GM18873 (cell line): ENCODE measurements at regions not wholly inside any gene's neighbourhood (a gene's known extent, or its start where the extent isn't known, plus 50 kb on each side); places are given as distances from the start of the nearest gene placed in this dataset.
"Not testable (repeated sequence)": the region's sequence is repeated elsewhere in the genome, so short reads cannot be mapped to it uniquely, and the experiment has no call there.

Experiments used
- ATAC-seq: cut with Tn5 transposase; IDR thresholded peaks from one replicate; pipeline ENCODE4 v1.9.1; 2021; ENCODE audit warnings: mild to moderate bottlenecking, moderate library complexity, moderate number of reproducible peaks; ENCODE audit not compliant: unreplicated experiment, low FRiP score

- ATAC-seq: no peak
Observed at GRCh38 chr4:174183259-174183658, 100.2 kb downstream of the FBXO8 start.

GRCh38 chr4:174181827-174182226 is 101.6 kb downstream of the FBXO8 start:
- no peak for ATAC-seq

DNA sequence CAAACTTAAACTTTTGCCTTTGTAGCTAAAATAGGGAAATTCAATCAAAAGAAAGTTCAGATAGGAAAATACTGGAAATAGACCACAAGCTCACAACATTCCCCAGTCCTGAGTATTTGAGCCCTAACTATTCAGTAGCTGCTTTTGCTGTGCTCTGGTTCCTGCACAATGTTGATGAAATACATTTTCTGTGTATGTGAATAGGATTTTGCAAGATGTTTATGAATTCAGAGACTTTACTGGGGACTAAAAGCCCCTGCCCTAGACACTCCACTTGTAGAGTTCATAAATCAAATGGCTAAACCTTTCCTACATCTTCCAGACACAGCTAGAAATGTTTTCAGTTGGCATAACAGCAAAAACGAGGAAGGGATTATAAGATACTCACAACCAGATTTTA is 105.9 kb downstream of the FBXO8 start:
- no peak for ATAC-seq

- not testable (repeated sequence) for ATAC-seq
Observed at GRCh38 chr4:174175836-174176235, 107.6 kb downstream of the FBXO8 start.

GRCh38 chr4:174173360-174173759 is 110.1 kb downstream of the FBXO8 start:
- ATAC-seq: no peak

- ATAC-seq: no peak
Observed at GRCh38 chr4:174172274-174172673, 111.2 kb downstream of the FBXO8 start.

GRCh38 chr4:174170906-174171305 is 112.6 kb downstream of the FBXO8 start:
- ATAC-seq: no peak

GRCh38 chr4:174170091-174170490 is 113.4 kb downstream of the FBXO8 start:
- no peak for ATAC-seq

DNA sequence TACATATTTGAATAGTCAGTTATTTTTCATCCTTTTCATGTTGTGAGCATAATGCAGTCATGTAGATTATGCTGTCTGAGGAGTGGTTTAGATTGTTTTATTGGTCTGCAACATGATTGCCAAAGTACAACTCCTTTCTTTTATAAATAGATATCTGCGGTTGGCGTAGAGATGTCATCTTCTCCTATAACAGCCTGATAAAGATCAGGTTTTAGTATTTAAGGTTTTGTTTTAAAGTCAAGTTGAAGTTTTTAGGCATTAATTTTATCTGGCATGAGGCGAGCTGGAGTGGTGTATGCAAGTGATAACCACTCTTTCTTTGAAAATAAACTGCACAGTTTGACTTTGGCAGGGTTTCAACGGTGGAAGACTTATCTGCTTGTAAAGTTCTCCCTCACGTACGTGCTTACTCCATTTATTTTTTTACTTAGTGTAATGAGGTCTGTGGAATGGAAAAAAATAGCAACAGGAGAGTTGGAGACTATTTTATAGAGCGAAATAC is 126.3 kb downstream of the FBXO8 start:
- ATAC-seq: no peak

DNA sequence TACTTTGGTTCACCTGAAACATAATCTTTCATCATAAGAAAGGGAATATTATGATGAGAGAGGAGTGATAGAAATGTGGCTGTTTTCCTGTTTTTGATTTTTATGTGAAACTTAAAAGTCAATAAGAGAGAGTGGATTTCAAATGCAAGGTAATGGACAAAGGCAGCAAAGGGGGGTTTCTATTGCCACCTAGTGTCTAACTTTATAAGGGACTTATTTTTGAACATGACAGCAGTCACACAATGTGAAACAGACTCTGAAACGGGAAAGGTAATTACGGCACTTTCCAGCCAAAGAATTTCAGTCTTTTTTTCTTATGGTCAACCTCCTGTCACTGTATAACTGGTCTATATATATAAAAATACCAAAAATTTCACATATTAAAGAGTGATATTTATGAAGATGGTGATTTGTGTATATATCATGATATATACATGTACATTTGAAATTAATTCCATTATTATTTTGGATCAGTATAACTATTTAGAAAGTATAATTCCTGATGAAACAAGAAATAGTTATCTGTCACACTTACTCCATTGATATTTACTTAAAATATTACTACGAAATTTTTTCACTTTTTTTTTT is 127.1 kb downstream of the FBXO8 start:
- peak; percentile 76 for ATAC-seq

DNA sequence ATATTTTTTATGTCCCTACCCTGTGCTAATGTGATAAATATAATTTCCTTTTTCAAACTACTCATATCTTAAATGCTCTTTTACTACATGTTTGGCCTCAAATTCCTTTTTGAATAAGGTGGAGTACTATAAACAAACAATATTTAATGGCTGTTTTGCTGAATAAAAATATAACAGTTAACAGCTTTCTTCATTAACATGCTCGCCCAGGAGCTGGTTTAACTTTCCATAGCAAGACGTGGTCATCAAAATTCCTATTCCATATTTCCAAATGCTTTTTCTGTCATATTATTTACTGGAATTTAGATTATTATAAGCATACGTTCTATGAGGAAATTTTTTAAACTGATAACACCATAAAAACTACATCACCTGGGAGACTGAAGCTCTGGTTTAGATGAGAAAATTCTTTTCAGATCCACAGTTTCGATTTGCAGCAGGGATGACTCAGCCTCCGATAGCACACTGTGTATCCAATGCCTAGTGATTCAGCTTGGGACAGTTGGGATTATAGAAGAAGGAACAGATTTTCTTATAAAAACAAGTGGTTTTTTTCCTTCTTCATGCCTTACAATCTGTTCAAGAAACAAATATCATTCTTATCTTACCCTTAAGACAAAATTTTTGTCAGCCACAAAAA is 129.1 kb downstream of the FBXO8 start:
- no peak for ATAC-seq

DNA sequence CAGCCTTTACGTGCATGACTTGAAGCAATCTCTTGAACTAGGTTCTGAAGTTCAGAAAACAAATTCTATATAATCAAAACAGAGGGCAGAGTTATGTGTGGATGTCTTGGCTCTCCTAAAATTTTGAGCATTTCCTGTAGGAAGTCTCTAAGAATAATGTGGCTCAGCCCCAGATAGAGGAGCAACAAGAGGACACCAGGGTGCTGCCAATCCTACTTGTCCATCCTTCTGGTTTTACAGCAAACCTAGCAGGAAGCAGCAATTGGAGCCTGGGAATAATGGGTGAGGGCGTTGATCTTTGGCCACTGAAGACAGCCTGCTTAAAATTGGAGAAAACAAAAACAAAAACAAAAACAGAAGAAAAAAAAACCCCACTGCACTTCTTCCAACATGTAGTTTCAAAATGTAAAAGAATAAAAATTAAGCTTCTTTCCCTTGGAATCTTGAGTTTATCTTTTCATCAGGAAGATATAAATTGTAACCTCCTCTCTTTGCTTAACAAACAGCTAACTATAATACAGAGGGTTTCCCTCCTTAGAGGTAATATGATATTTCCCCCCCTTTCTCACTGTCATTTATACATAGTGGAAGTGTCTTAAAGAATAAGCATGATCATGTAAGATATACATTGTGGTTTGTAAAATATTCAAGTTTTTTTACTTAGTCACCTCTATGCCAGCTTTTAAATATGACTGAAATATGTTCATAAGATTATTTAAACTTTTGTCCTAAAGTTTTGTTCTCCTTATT is 130.6 kb downstream of the FBXO8 start:
- no peak for ATAC-seq

DNA sequence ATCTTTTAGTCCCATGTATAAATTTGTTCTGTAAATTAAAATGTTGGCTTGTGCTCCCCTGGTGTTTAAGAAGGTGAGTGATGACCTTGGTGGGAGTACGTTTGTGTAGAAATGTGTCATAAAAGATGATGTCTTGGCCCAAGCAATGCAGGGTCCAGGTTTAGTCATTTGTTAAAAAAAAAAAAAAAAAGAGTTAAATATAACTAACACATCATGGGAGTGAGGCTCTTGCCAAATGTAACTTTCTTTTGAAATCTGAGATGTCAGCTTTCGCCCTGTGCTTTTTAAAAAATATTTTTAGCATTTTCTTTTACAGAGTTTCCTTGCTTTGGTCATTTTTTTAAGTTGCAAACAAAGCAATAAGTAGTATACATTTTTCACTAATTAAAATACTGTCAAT is 135.6 kb downstream of the FBXO8 start:
- no peak for ATAC-seq

GRCh38 chr4:174144106-174144505 is 139.4 kb downstream of the FBXO8 start:
- no peak for ATAC-seq

- no peak for ATAC-seq
Observed at GRCh38 chr4:174141876-174142275, 141.6 kb downstream of the FBXO8 start.

DNA sequence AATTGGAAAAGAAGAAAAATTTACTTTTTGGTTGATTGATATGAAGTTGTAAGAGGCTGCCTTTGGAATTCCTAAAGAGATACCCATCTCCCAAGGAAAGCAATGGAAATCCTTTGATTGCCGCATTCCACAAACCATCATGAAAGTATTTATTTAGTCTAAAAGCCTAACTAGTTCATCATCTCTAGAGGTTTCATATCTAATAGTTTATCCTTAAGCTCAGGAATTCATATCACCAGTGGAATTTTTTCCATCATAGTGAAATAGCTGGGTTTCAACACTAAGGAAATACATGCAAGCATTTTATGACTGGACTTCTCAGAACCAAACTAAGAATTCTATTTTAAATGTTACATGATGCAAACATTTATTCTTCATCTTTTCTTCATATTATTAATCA is 144.9 kb downstream of the FBXO8 start:
- ATAC-seq: no peak

GRCh38 chr4:174137698-174138097 is 145.8 kb downstream of the FBXO8 start:
- no peak for ATAC-seq

DNA sequence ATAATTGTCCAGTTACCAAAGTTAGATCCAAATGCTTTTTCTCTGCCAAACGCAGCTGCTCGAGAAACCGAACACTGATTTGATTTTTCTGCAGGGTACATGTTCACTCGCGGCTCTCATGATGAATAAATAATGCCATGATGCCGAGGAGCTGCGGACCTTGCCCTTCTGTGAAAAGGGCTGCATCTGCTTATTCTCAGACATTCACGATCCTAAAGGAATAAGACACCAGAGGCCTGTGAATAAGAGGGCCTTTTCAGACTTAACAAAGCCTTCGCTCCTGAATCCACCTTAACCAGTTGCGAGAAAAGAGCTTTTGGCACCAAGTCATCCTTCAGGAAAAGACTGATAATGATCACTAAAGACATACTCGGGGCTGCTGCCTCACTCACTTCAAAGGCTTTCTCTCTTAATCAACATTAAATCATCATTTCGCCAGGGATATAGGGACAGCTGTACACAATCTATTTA is 147.5 kb downstream of the FBXO8 start:
- ATAC-seq: no peak

GRCh38 chr4:174135530-174135929 is 147.9 kb downstream of the FBXO8 start:
- ATAC-seq: no peak

DNA sequence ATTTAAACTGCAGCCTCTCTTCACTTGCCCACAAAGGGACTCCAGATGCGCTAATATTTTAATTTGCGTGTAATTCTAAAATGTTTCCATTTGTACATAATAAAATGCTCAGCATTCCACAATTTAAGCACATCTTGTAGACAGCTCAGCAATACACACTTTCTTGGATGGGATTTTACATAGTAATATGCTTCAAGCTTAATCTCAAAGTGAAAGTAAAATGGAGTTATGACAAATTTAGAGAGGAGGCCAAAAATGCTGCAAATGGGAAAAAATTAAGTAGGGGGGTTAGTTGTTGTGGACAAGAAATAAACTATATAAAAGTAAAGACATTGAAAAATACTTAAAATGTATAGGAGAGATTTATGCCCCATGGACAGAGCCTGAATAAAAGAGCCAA is 149.1 kb downstream of the FBXO8 start:
- no peak for ATAC-seq

DNA sequence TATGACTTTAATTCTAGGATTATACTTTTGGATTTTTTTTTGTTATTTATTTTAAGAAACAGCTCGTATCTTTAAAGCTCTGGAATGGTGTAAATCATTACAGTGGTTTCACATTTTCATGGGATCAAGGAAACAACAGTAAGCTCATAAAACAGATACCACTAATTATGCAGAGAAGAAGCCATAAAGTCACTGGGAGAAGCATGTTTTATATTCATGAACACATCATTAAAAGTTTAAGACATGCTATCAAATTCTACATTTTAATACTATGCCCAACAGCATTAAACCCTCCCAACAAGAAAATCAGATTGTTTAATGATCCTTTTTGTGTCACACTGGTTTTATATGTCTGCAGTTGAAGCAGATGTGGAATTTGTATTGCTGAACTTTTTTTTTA is 149.9 kb downstream of the FBXO8 start:
- no peak for ATAC-seq

- ATAC-seq: no peak
Observed at GRCh38 chr4:174131901-174132300, 151.6 kb downstream of the FBXO8 start.
